Immature natural killer cell (primary cell): ENCODE measurements at regions not wholly inside any gene's neighbourhood (a gene's known extent, or its start where the extent isn't known, plus 50 kb on each side); places are given as distances from the start of the nearest gene placed in this dataset.
"Not testable (repeated sequence)": the region's sequence is repeated elsewhere in the genome, so short reads cannot be mapped to it uniquely, and the experiment has no call there.

Source experiments
- DNase-seq, 3 donors: peaks; one replicate each; pipeline ENCODE4 v3.0.0; 2022; ENCODE audit warnings: mixed read lengths in 1 of 3
- H3K27ac Mint-ChIP-seq, 6 donors: one replicate each; pipeline ENCODE4 v1.8.0; 2020; ENCODE audit warnings: mixed read lengths in 6 of 6, mild to moderate bottlenecking in 5 of 6, inconsistent platforms in 4 of 6, moderate library complexity in 3 of 6
- H3K27me3 Mint-ChIP-seq, 3 donors: one replicate each; pipeline ENCODE4 v1.8.0; 2020 to 2021; ENCODE audit warnings: low read depth in 3 of 3, mild to moderate bottlenecking in 3 of 3, mixed read lengths in 3 of 3, moderate library complexity in 3 of 3, inconsistent platforms in 1 of 3
- H3K36me3 Mint-ChIP-seq, 3 donors: one replicate each; pipeline ENCODE4 v1.8.0; 2020; ENCODE audit warnings: mixed read lengths in 3 of 3, inconsistent platforms in 2 of 3, mild to moderate bottlenecking in 2 of 3
- H3K4me1 Mint-ChIP-seq, 2 donors: one replicate each; pipeline ENCODE4 v1.8.0; 2020; ENCODE audit warnings: inconsistent platforms in 2 of 2, mild to moderate bottlenecking in 2 of 2, mixed read lengths in 2 of 2, moderate library complexity in 1 of 2
- H3K4me3 Mint-ChIP-seq, 5 donors: one replicate each; pipeline ENCODE4 v1.8.0; 2020; ENCODE audit warnings: mild to moderate bottlenecking in 5 of 5, mixed read lengths in 5 of 5, inconsistent platforms in 3 of 5, moderate library complexity in 3 of 5
- H3K9me3 Mint-ChIP-seq, 6 donors: one replicate each; pipeline ENCODE4 v1.8.0; 2020; ENCODE audit warnings: mild to moderate bottlenecking in 6 of 6, mixed read lengths in 6 of 6, inconsistent platforms in 4 of 6, moderate library complexity in 3 of 6

DNA sequence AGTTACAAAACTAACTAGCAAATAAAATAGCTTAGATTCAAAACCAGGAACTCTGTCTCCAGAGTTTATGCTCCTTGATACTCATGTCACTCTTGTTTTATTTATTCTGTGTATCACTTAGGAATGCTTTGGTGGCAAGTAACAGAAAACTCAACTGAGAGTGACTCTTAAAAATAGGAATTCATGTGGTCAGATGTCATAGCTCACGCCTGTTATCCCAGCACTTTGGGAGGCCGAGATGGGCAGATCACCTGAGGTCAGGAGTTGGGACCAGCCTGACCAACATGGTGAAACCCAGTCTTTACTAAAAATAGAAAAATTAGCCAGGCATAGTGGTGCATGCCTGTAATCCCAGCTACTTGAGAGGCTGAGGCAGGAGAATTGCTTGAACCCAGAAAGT, 252.1 kb downstream of the ENC1 start:
- DNase-seq, H3K9me3 Mint-ChIP-seq, H3K36me3 Mint-ChIP-seq: not testable (repeated sequence)

DNA sequence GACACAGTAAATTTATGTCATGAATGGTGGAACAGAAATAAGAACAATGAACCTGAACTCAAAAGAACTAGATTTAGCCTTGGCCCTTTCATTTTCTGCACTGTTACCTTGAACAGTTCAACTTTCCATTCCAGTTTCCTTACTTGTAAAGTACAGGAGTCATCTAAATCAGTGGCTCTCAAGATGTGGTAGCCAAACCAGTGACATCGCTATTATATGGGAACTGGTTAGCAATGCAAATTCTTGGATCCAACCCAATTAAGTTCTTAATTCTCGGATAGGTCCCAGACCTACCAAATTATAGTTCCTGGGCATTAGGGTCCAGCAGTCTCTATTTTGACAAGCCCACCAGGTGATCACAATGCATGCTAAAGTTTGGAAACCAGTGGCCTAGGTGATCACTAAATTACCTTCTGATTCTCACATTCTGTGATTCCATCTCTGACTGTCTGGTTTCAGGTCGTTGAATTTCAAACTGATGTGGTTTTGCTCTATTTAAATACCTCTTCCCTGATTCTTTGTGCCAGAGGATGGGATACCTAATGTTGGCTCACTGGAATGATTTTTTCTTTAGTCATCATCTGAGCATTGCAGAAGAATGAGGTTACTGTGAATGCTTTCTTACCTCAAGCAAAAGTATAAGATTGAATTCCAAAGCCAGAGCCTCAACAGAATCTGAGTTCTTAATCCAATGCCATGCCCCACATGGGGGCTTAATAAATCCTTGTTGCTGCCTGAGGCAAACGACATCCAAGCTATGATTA, 253.8 kb downstream of the ENC1 start:
- Mint-ChIP-seq H3K27me3 (peaks cover 2 to 8% (median 2%) of the 10 kb centered on the region in 3 donors), H3K36me3 (no peaks in the 10 kb centered on the region), H3K27ac (no peak overlapping the region), H3K4me1 (no peaks in the 10 kb centered on the region), H3K4me3 (no peak overlapping the region), H3K9me3 (no peaks in the 10 kb centered on the region)
- DNase-seq: no peak

More for the DNA sequence above, 252.1 kb downstream of the ENC1 start:
- H3K4me3 Mint-ChIP-seq, H3K27ac Mint-ChIP-seq, H3K4me1 Mint-ChIP-seq, H3K27me3 Mint-ChIP-seq: not testable (repeated sequence)

DNA sequence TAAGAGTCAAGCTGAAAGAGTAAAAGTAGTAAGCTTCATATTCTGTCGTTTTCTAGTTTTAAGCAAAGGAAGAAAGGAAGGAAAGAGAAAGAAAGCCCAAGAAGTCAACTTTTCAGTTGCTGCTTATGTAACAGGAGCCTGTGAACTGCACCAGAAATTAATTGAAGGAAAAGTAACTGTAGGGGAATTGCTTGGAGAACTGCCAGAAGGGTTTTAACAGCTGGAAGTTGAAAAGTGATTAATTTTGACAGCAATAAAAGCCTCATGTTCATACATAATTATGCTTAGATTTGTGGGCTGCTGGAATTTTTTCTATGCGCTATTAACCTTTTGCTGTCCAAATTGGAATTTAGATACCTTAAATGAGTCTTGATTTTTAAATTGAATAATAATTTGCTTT, 255.7 kb downstream of the ENC1 start:
- H3K9me3 Mint-ChIP-seq: no peaks in the 10 kb centered on the region
- H3K27me3 Mint-ChIP-seq: peaks cover 4 to 9% (median 5%) of the 10 kb centered on the region in 3 donors
- no peaks in the 10 kb centered on the region for H3K4me1 Mint-ChIP-seq
- H3K27ac Mint-ChIP-seq: no peak overlapping the region
- H3K36me3 Mint-ChIP-seq: no peaks in the 10 kb centered on the region
- H3K4me3 Mint-ChIP-seq: no peak overlapping the region
- DNase-seq: no peak

DNA sequence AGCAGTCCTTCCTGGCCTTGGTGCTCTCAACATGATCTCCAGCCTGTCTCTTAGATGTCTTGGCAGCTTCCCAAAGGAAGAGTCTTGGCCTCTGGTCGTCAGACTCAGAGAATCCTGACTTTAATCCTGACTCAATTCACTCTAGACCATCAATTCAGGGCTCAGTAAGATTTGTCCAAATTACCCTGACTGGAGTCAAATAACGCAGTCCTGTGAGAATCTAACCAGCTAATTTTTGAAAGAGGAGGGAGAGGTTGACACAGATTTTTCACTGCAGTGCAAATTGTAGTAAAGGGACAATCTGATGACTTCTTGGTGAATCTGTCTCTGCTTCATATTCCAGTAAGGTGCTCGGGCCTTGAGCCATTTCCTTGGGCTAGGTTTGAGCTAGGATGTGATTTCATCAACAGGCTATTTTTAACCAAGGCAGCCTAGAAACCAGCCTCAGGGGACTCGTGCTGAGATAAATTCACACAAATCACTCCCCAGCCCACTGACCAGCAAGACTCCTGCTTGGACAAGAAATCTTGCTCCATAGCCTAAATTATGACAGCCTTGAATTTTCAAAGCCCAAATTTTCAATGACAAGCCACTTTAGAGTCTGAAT, 257.4 kb downstream of the ENC1 start:
- H3K27me3 Mint-ChIP-seq: peaks cover 4 to 8% (median 5%) of the 10 kb centered on the region in 3 donors
- H3K27ac Mint-ChIP-seq: no peak overlapping the region
- no peak for DNase-seq
- H3K4me3 Mint-ChIP-seq: no peak overlapping the region
- no peaks in the 10 kb centered on the region for H3K9me3 Mint-ChIP-seq
- H3K4me1 Mint-ChIP-seq: no peaks in the 10 kb centered on the region
- H3K36me3 Mint-ChIP-seq: no peaks in the 10 kb centered on the region

DNA sequence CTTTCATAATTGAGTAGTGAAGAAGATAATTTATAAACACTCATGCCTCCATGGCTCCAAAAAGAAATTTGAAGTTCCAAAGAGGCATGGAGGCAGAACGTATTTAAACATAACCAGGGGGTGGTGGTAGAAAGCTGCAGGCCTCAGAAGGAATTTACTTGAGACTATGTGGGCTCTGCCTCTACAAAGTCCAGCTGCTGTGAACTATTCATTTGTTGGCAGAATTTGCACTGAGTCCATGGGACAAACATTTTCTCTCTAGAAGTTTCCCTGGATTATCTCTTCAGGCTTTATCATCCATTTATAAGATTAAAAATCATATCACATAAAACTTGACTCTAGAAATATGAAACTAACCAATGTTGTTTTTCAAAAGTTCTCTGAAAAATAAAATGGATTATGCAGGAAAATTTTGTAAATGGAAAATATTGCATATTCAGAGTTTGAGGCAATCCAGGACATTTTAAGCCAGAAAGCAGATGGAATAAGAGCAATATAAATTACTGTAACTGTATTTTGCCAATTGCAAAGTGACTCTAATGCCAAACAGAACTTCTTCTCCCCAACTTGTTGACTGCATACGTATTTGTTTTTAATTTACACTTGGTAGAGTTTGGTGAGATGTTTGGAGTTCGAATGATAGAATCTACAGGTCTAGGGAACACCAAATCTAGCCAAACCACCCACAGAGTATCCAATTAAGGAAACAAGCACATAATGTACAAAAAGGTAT, 258.2 kb downstream of the ENC1 start:
- Mint-ChIP-seq H3K9me3 (no peaks in the 10 kb centered on the region), H3K4me3 (no peak overlapping the region), H3K36me3 (no peaks in the 10 kb centered on the region), H3K27me3 (peaks cover 4 to 8% (median 5%) of the 10 kb centered on the region in 3 donors), H3K4me1 (no peaks in the 10 kb centered on the region), H3K27ac (no peak overlapping the region)
- DNase-seq: no peak

DNA sequence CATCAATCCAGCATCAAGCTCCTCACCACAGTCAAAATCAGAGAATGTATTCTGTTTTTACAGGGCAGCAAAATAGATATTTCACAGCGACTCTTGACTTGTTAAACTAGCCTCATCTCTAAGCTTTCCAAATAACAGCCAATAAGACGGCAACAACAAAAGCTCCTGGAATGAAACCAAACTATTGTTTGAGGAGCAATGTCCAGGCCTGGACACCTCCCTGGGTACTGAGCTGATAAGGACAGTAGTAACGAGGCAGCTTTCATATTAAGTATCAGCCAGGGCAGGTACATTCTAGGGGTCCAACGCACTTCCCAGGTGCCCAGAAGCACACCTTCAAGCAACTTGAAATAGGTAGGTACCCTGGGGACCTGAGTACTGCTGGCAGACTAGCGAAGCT, 260.3 kb downstream of the ENC1 start:
- Mint-ChIP-seq H3K9me3 (no peaks in the 10 kb centered on the region), H3K27ac (no peak overlapping the region), H3K4me3 (no peak overlapping the region), H3K36me3 (no peaks in the 10 kb centered on the region), H3K27me3 (peaks cover 4 to 9% (median 5%) of the 10 kb centered on the region in 3 donors), H3K4me1 (no peaks in the 10 kb centered on the region)
- no peak for DNase-seq

DNA sequence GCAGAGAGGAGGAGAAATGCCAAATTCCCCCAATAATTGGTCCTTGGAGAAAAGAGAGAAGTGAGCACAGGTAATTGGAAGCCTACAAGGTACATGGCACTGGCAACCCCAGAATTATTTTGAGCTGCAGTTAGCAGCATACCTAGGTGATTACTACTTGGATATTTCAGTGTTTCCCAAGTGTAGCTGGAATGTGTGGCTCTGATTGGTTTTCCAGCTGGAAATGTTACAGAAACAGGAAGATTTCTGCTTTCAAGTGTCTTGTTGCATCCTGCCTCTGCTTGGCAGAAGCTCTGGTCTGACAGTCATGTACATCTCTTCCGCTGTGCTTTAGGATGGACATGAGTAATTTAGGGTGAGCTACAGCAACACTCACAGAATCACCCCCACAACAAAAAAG, 262.1 kb downstream of the ENC1 start:
- H3K9me3 Mint-ChIP-seq: no peaks in the 10 kb centered on the region
- H3K4me1 Mint-ChIP-seq: no peaks in the 10 kb centered on the region
- no peaks in the 10 kb centered on the region for H3K36me3 Mint-ChIP-seq
- DNase-seq: no peak
- no peak overlapping the region for H3K4me3 Mint-ChIP-seq
- H3K27me3 Mint-ChIP-seq: peaks cover 3 to 4% (median 3%) of the 10 kb centered on the region in 3 donors
- no peak overlapping the region for H3K27ac Mint-ChIP-seq

DNA sequence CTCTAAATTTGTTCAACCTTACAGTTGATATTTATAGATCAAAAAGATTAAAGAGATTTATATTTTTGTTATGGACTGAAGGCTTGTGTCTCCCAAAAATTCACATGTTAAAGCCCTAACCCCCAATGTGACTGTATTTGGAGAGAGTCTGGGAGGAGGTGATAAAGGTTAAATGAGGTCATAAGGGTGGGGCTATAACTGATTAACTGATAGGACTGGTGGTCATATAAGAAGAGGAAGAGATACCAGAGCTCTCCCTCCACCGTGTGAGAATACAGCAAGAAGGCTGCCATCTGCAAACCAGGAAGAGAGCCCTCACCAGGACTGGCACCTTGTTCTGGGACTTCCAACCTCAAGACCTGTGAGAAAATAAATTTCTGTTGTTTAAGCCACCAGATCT, 264.3 kb downstream of the ENC1 start:
- H3K27me3 Mint-ChIP-seq: peaks cover 2 to 3% (median 3%) of the 10 kb centered on the region in 3 donors
- no peaks in the 10 kb centered on the region for H3K9me3 Mint-ChIP-seq
- H3K4me3 Mint-ChIP-seq: no peak overlapping the region
- DNase-seq: no peak
- H3K4me1 Mint-ChIP-seq: no peaks in the 10 kb centered on the region
- no peak overlapping the region for H3K27ac Mint-ChIP-seq
- no peaks in the 10 kb centered on the region for H3K36me3 Mint-ChIP-seq

DNA sequence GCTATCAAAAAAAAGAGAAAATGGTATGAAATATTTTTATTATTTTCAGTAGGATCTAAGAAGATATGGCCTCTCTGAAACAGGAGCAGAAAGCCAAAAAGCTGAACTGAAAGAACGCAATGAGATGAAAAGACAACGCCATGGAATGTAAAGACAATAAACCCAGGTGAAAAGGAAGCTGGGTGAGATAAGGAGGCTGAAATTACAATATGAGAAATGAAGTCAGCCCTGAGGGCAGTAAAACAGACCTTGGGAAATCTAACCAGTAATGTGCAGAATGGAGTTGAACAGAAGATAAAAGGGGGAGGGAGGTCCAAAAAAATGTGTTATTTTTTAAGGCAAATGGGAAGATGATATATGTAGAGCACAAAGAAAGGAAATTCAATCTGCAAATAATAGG, 265.3 kb downstream of the ENC1 start:
- no peaks in the 10 kb centered on the region for H3K4me1 Mint-ChIP-seq
- H3K9me3 Mint-ChIP-seq: no peaks in the 10 kb centered on the region
- peaks cover 0 to 2% (median 0%) of the 10 kb centered on the region in 3 donors for H3K27me3 Mint-ChIP-seq
- H3K27ac Mint-ChIP-seq: no peak overlapping the region
- no peaks in the 10 kb centered on the region for H3K36me3 Mint-ChIP-seq
- no peak for DNase-seq
- H3K4me3 Mint-ChIP-seq: no peak overlapping the region

DNA sequence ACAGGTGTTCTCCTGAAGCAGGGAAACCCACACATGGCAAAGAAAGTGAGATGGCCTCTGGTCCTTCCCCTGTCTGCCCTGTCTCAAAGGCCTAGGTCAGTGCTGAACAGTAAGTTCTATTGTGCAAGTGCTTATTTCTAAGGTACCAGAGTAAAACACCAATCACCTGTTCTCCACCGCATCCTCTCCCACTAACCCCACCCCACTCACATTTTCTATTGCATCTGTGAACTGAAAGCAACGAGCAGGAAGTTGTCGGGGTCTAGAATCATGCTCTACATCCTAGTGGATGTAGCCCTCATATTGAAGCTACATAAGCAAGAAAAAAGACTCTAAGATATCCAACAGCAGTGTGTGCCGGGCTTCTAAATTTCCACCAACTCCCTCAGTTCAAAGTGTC, 265.9 kb downstream of the ENC1 start:
- H3K27ac Mint-ChIP-seq: no peak overlapping the region
- peaks cover 0 to 2% (median 0%) of the 10 kb centered on the region in 3 donors for H3K27me3 Mint-ChIP-seq
- no peak for DNase-seq
- no peaks in the 10 kb centered on the region for H3K4me1 Mint-ChIP-seq
- no peaks in the 10 kb centered on the region for H3K36me3 Mint-ChIP-seq
- no peak overlapping the region for H3K4me3 Mint-ChIP-seq
- no peaks in the 10 kb centered on the region for H3K9me3 Mint-ChIP-seq

DNA sequence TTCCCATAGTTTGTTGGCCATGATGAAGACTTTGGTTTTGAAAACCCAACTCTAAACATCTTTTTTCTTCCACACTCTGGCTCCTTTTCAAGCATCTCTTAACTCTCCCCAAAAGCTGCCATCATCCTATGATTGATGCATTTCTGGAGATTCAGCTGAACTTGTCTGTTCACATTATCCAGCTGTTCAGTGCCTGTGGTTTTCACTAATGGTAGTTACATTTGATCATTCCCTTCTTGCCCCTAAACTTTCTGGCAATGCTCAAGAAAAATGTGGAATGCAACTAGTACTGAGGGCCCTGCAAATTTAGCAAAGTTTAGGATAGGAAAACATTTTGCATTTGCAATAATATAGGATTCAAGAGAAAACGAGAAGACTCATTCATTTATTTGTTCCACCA, 267.5 kb downstream of the ENC1 start:
- Mint-ChIP-seq H3K36me3 (no peaks in the 10 kb centered on the region), H3K4me3 (no peak overlapping the region), H3K4me1 (no peaks in the 10 kb centered on the region), H3K9me3 (no peaks in the 10 kb centered on the region), H3K27me3 (peaks cover 0 to 4% (median 1%) of the 10 kb centered on the region in 3 donors), H3K27ac (no peak overlapping the region)
- no peak for DNase-seq

DNA sequence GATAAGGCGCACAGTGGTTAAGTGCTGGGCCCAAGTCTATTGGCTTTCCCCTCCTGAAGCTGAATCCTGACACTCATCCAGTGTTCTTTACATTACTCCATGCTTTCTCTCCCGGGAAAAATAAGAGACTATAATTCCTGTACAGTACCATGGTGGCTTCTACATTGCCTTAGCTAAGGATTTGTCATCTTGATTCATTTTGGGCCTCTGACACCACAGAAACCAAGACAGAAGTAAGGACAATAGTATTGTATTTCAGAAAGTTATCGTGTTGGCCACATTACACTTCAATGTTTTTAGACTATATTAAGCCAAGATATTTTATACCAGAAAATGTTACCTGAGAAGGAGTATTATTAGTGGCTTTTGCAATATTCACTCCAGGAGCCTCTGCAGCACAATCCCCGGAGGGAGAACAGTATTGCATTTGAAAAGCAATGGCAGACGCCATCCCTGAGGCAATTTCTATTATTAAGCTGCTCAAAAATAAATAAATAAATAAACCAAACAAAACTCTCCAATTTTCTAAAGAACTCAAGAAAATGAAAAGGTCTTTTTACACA, 267.9 kb downstream of the ENC1 start:
- Mint-ChIP-seq H3K27me3 (peaks cover 0 to 4% (median 1%) of the 10 kb centered on the region in 3 donors), H3K4me1 (no peaks in the 10 kb centered on the region), H3K36me3 (no peaks in the 10 kb centered on the region), H3K27ac (no peak overlapping the region), H3K9me3 (no peaks in the 10 kb centered on the region), H3K4me3 (no peak overlapping the region)
- no peak for DNase-seq

DNA sequence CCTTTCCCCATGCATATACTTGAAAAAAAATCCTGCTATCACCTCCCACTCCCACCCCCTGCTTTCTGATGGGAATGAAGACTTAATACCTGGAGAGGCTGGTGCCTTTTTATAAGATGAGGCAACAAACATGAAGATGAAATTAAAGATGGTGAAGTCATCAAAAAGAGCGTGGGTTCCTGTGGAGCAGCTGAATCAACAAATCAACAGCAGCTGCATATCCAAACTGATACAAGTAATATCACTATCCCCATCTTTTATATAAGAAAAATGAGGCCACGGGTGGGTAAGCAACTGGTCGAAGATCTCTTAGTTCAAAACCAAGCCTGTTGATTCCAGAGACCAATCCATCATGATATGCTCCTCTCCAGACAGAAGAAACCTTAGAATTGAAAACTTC, 268.5 kb downstream of the ENC1 start:
- Mint-ChIP-seq H3K4me1 (no peaks in the 10 kb centered on the region), H3K36me3 (no peaks in the 10 kb centered on the region), H3K27me3 (peaks cover 0 to 5% (median 1%) of the 10 kb centered on the region in 3 donors), H3K4me3 (no peak overlapping the region), H3K9me3 (no peaks in the 10 kb centered on the region), H3K27ac (no peak overlapping the region)
- no peak for DNase-seq

DNA sequence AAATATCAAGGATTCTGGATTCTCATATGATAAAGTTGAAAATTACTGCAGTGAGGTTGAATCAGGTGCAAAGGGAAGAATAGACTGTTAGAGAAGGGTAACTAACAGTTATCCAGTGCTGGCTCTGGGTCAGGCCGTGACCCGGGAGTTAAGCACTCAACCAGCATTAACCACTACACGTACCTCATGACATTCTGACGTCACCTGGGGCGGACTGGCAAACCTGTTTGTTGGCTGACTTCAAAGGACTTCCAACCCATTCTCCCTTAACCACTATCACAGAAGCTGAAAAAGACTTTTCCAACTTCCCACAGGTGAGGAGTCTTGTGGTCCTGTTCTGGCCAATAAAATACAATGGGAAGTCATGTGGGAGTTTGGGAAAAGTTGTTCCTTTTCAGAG, 268.9 kb downstream of the ENC1 start:
- H3K9me3 Mint-ChIP-seq: no peaks in the 10 kb centered on the region
- H3K36me3 Mint-ChIP-seq: no peaks in the 10 kb centered on the region
- H3K4me3 Mint-ChIP-seq: no peak overlapping the region
- H3K4me1 Mint-ChIP-seq: no peaks in the 10 kb centered on the region
- DNase-seq: no peak
- peaks cover 0 to 7% (median 3%) of the 10 kb centered on the region in 3 donors for H3K27me3 Mint-ChIP-seq
- H3K27ac Mint-ChIP-seq: no peak overlapping the region
